BLaER1 treated with 17β-estradiol and CSF1 and Interleukin-3, amounts not matched to agents 10 nM and 100 nM (cell line): ENCODE measurements at regions not wholly inside any gene's neighbourhood (a gene's known extent, or its start where the extent isn't known, plus 50 kb on each side); places are given as distances from the start of the nearest gene placed in this dataset.
"Not testable (repeated sequence)": the region's sequence is repeated elsewhere in the genome, so short reads cannot be mapped to it uniquely, and the experiment has no call there.

Source experiments
- H3K27ac ChIP-seq, 11 experiments: shearing (Covaris generic); formaldehyde crosslinking; 2 replicates each; pipeline ENCODE4 v1.8.1; 2022
- H3K27me3 ChIP-seq, 11 experiments: shearing (Covaris generic); formaldehyde crosslinking; 2 replicates each; pipeline ENCODE4 v1.8.1; 2022
- H3K36me3 ChIP-seq, 11 experiments: shearing (Covaris generic); formaldehyde crosslinking; 2 replicates each; pipeline ENCODE4 v1.8.1; 2022
- H3K4me1 ChIP-seq, 10 experiments: shearing (Covaris generic); formaldehyde crosslinking; 2 replicates each; pipeline ENCODE4 v1.8.1; 2022
- H3K4me2 ChIP-seq, 11 experiments: shearing (Covaris generic); formaldehyde crosslinking; 2 replicates each; pipeline ENCODE4 v1.8.1; 2022
- H3K4me3 ChIP-seq, 10 experiments: shearing (Covaris generic); formaldehyde crosslinking; 2 replicates each; pipeline ENCODE4 v1.8.1; 2022
- H3K9ac ChIP-seq, 11 experiments: shearing (Covaris generic); formaldehyde crosslinking; 2 replicates each; pipeline ENCODE4 v1.8.1; 2022
- H3K9me3 ChIP-seq, 11 experiments: shearing (Covaris generic); formaldehyde crosslinking; replicated peaks in 1 of 11; 2 replicates each; pipeline ENCODE4 v1.8.1; 2022
- H4K20me1 ChIP-seq, 11 experiments: shearing (Covaris generic); formaldehyde crosslinking; 2 replicates each; pipeline ENCODE4 v1.8.1; 2022
- Cebpa-rat ChIP-seq, 11 experiments: shearing (Covaris generic); IDR thresholded peaks; 2 replicates each; pipeline ENCODE4 v1.8.1; 2022

DNA sequence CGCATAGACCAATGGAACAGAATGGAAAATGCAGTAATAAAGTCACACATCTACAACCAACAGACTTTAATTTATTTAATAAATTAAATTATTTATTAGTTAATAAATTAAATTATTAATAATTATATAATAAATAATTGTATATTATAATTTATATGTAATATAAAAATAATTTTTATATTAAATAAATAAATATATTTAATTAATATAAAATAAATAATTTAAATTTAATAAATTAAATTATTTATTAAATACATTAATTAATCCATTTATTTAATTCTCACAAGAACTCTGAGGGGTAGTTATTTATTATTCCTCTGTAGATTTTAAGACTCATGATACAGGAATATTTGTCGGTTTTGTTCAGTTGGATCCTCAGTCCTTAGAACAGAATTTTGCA, 176.1 kb upstream of the ADAMTS19 start:
- no peaks in the 10 kb centered on the region for H3K27me3 ChIP-seq
- no peaks in the 10 kb centered on the region for H3K36me3 ChIP-seq
- no peak overlapping the region for H3K4me3 ChIP-seq
- H3K27ac ChIP-seq, result no peak overlapping the region
- H3K9me3 ChIP-seq, result no peaks in the 10 kb centered on the region
- no peak for TF ChIP-seq Cebpa-rat (IDR thresholded peaks at IDR 0.05)
- no peak overlapping the region for H3K9ac ChIP-seq
- no peak overlapping the region for H3K4me2 ChIP-seq
- no peaks in the 10 kb centered on the region for H4K20me1 ChIP-seq
- H3K4me1 ChIP-seq, result no peaks in the 10 kb centered on the region

DNA sequence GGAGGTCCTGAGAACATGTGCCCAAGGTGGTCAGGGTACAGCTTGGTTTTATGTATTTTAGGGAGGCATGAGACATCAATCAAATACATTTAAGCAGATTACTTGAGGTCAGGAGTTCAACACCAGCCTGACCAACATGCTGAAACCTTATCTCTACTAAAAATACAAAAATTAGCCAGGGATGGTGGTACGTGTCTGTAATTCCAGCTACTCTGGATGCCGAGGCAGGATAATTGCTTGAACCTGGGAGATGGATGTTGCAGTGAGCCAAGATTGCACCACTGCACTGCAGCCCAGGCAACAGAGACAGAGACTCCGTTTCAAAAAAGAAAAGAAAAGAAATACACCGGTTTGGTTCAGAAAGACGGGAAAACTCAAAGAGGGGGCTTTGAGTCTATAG, 165.9 kb upstream of the ADAMTS19 start:
- H3K9ac ChIP-seq, H3K4me3 ChIP-seq, H3K4me2 ChIP-seq, H4K20me1 ChIP-seq, H3K9me3 ChIP-seq, H3K4me1 ChIP-seq, H3K27ac ChIP-seq, H3K27me3 ChIP-seq, H3K36me3 ChIP-seq: not testable (repeated sequence)

DNA sequence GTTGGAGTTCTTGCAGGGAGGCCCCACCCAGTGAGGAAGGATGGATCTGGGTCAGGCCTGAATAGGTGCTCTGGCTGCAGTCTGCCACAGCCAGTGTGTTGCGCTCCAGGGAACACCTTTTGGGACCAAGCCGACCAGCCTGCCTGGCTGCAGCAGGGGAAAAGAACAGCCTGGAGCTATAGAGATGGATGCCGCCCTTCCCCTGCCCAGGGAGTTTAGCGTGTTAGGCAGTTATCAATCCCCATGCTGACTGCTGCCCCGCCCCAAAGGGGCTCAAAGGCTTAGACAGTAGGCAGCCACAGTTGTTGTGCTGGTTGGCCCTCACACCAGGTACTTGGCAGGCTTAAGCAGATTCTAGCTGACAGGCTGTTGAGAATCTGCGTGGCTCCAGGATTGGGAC, 153.4 kb upstream of the ADAMTS19 start:
- no peaks in the 10 kb centered on the region for H3K36me3 ChIP-seq
- no peak for TF ChIP-seq Cebpa-rat (IDR thresholded peaks at IDR 0.05)
- H3K27me3 ChIP-seq, result no peaks in the 10 kb centered on the region
- no peak overlapping the region for H3K27ac ChIP-seq
- H3K4me1 ChIP-seq, result peaks cover 0 to 7% (median 0%) of the 10 kb centered on the region in 10 experiments; a peak in 1 of 20 replicates
- H4K20me1 ChIP-seq, result no peaks in the 10 kb centered on the region
- H3K9ac ChIP-seq, result no peak overlapping the region
- no peak overlapping the region for H3K4me3 ChIP-seq
- peaks cover 6 to 39% (median 24%) of the 10 kb centered on the region in 11 experiments; a peak in 21 of 22 replicates for H3K9me3 ChIP-seq
- no peak overlapping the region for H3K4me2 ChIP-seq

DNA sequence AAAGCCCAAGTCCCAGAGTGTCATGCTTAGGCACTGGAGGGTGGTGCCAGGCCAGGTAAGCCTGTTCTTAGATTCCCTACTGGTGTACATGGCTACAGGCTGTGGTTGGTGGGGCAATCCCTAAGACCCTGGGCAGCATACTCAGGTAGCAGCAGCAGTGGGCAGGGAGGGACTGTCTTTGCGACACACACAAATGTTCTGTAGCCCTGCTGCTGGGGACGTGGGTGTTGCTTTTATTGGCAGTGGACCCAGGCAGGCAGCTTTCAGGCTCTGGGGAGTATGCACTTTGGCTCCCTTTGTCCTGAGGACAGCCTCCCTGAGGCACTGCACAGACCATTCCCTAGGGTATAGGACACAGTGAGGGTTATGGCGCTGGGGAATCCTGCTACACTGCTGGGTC, 137.1 kb upstream of the ADAMTS19 start:
- H3K4me2 ChIP-seq, result no peak overlapping the region

DNA sequence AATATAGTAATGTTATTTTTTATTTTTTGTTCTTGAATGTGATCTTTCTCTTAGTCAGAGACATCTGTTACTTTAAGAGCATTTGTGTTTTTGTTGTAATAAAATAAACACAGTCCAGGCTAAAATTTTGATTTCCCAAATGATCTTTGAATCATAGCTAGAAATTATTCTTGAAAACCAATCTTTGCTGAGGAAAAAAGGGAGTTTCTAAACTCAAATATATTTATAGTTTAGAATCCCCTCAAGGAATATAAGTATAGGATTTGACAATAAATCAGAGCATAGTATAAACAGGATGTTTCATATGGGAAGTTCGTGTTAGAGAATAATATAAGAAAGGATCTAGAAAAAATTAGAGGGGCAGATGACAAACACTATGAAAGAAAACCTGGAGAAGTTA, 118.8 kb upstream of the ADAMTS19 start:
- Histone ChIP-seq H3K4me1 (peaks cover 0 to 16% (median 9%) of the 10 kb centered on the region in 10 experiments; a peak in 13 of 20 replicates), H3K9ac (no peak overlapping the region), H3K4me3 (no peak overlapping the region), H4K20me1 (no peaks in the 10 kb centered on the region), H3K36me3 (no peaks in the 10 kb centered on the region), H3K27me3 (no peaks in the 10 kb centered on the region), H3K4me2 (no peak overlapping the region), H3K27ac (no peak overlapping the region), H3K9me3 (no peaks in the 10 kb centered on the region)
- no peak for TF ChIP-seq Cebpa-rat (IDR thresholded peaks at IDR 0.05)

More for the DNA sequence above, 137.1 kb upstream of the ADAMTS19 start:
- H3K9ac ChIP-seq, result no peak overlapping the region
- peaks cover 10 to 18% (median 15%) of the 10 kb centered on the region in 11 experiments; a peak in 20 of 22 replicates for H3K9me3 ChIP-seq
- H3K4me1 ChIP-seq, result 0 out of 20 replicates have a peak, but pooled peaks cover 0 to 5% (median 0%) of the 10 kb centered on the region in 10 experiments
- no peak overlapping the region for H3K27ac ChIP-seq
- no peaks in the 10 kb centered on the region for H3K36me3 ChIP-seq
- no peak overlapping the region for H3K4me3 ChIP-seq
- no peak for TF ChIP-seq Cebpa-rat (IDR thresholded peaks at IDR 0.05)
- H3K27me3 ChIP-seq, result no peaks in the 10 kb centered on the region
- H4K20me1 ChIP-seq, result no peaks in the 10 kb centered on the region

DNA sequence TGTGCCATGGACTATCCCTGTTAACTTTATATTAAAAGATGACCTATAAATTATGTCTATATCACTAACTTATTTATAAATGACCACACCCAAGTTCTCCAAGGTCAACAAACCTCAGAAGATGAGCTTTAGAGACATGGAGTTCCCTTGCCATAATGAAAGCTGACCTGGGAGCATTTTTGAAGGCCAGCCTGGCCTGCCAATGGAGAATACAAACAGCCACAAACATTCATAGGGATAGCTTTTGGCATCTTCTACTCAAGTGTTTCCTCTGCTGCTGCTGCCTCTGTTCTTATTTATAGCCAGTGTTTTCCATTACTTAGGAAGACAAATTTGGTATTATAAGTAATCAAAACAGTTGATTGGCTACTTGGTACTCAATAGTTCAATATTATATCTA, 117.3 kb upstream of the ADAMTS19 start:
- Histone ChIP-seq H3K27me3 (no peaks in the 10 kb centered on the region), H3K27ac (no peak overlapping the region), H3K9ac (no peak overlapping the region), H3K9me3 (no peaks in the 10 kb centered on the region), H3K4me2 (no peak overlapping the region), H3K4me3 (no peak overlapping the region), H4K20me1 (no peaks in the 10 kb centered on the region), H3K36me3 (no peaks in the 10 kb centered on the region), H3K4me1 (peaks cover 0 to 16% (median 9%) of the 10 kb centered on the region in 10 experiments; a peak in 13 of 20 replicates)
- no peak for TF ChIP-seq Cebpa-rat (IDR thresholded peaks at IDR 0.05)

DNA sequence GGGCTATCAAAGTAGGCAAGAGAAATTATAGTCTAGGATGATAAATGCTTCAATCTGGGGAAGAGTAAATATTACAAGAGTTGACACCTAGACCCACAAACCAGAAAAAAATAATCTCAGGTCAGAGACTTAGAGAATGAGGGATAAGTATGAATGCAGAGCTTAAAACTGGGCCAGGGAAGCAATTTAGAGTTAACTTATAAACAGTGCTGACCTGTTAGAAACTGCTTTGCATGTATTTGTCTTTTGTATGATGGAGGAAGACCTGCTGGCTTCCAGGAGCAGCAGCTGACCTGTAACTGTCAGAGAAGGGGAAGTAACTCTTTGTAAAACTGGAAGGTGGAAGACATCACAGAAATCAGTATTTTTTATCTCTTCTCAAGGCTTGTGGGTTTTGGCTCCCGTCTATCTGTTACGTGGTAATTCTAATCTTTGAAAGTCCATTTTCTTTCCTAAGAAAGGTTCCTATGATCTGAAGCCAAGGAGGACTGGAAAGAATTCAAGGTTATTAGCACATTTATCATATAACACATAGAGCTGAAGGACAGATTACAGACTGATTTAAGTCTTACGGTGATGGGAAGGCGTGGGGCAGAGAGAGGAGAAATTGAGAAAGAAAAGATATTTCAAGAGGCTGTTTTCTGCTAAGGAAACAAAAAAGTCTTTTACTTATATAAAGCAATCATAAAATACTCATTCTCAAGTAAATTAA, 114.7 kb upstream of the ADAMTS19 start:
- Histone ChIP-seq H3K4me3 (no peak overlapping the region), H3K4me2 (peak overlapping the region in 1 of 11 experiments; percentile 5; a peak in 1 of 22 replicates), H3K4me1 (peaks cover 0 to 16% (median 9%) of the 10 kb centered on the region in 10 experiments; a peak in 13 of 20 replicates), H3K27me3 (no peaks in the 10 kb centered on the region), H3K9me3 (peaks cover 0 to 7% (median 0%) of the 10 kb centered on the region in 11 experiments; a peak in 3 of 22 replicates), H4K20me1 (no peaks in the 10 kb centered on the region), H3K27ac (no peak overlapping the region), H3K36me3 (no peaks in the 10 kb centered on the region), H3K9ac (no peak overlapping the region)
- TF ChIP-seq Cebpa-rat (IDR thresholded peaks at IDR 0.05), result no peak

DNA sequence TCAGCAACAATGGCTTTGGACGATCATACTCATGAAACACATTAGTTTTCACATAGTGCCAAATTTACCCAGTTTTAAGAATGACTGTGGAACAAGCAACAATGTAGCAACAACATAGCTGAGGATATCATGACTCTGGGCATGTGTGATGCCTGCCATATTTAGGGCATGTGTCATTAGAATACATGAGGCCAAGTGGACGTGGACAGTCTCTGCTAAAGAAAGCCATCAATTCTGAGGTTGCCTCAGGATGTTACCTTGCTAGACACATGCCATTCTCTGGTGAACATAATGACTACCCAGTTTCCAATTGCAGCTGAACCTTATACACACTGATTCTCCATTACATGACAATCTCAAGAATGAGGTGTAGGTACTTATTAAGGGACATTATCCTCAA, 103.3 kb upstream of the ADAMTS19 start:
- no peak overlapping the region for H3K27ac ChIP-seq
- H3K4me3 ChIP-seq, result no peak overlapping the region
- H3K9me3 ChIP-seq, result no peaks in the 10 kb centered on the region
- no peak for TF ChIP-seq Cebpa-rat (IDR thresholded peaks at IDR 0.05)
- no peaks in the 10 kb centered on the region for H3K4me1 ChIP-seq
- no peaks in the 10 kb centered on the region for H3K36me3 ChIP-seq
- no peaks in the 10 kb centered on the region for H4K20me1 ChIP-seq
- no peak overlapping the region for H3K9ac ChIP-seq
- no peaks in the 10 kb centered on the region for H3K27me3 ChIP-seq
- H3K4me2 ChIP-seq, result no peak overlapping the region

DNA sequence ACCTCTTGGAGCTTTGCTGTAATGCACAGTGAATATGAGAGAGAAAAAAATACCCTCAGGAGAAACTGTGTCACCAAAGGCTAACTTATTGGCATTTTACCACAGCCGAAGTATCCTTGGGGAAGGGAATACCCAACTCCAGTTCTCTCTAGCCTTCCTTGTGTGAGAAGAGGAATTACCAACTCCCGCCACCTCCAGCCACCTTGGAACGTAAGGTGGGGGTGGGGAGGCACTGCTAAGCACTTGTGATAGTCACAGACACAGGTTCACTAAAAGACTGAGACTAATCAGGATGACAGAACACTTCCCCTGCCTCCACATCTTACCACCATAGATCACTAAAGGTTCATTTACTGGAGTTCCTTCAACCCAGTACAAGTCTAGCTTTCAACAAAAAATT, 102.0 kb upstream of the ADAMTS19 start:
- Histone ChIP-seq H3K4me3 (no peak overlapping the region), H3K36me3 (no peaks in the 10 kb centered on the region), H3K9ac (no peak overlapping the region), H3K27me3 (no peaks in the 10 kb centered on the region), H3K4me2 (no peak overlapping the region), H4K20me1 (no peaks in the 10 kb centered on the region), H3K9me3 (no peaks in the 10 kb centered on the region), H3K27ac (no peak overlapping the region), H3K4me1 (no peaks in the 10 kb centered on the region)
- TF ChIP-seq Cebpa-rat (IDR thresholded peaks at IDR 0.05), result no peak

DNA sequence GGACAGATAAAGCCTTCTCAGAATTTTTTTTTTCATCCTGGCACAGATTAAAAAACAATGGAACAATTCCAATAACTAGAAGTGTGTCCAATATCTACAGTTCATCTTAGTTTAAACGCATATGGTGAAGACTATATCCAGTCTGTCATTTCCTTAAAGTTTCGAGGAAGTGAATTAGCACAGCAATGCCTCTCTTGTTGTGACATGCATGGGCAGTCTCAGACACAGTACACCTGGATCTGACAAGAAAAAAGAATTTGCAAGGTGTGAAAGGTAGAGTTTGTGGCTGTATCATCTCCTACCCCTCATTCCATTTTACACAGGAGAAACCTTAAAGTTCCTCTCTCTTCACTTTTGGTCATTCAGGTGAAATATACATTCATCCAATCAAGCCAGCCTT, 100.6 kb upstream of the ADAMTS19 start:
- Histone ChIP-seq H3K9ac (no peak overlapping the region), H3K27ac (no peak overlapping the region), H3K36me3 (no peaks in the 10 kb centered on the region), H3K4me3 (no peak overlapping the region), H3K4me1 (no peaks in the 10 kb centered on the region), H4K20me1 (no peaks in the 10 kb centered on the region), H3K4me2 (no peak overlapping the region), H3K9me3 (no peaks in the 10 kb centered on the region), H3K27me3 (no peaks in the 10 kb centered on the region)
- no peak for TF ChIP-seq Cebpa-rat (IDR thresholded peaks at IDR 0.05)
